HCEC 1CT (cell line): ENCODE measurements at regions not wholly inside any gene's neighbourhood (a gene's known extent, or its start where the extent isn't known, plus 50 kb on each side); places are given as distances from the start of the nearest gene placed in this dataset.
A peak's percentile ranks its signal among the peaks of the same experiment; 100 is the strongest.
"Not testable (repeated sequence)": the region's sequence is repeated elsewhere in the genome, so short reads cannot be mapped to it uniquely, and the experiment has no call there.

Experiments used
- DNase-seq: peaks from one replicate; pipeline ENCODE4 v3.0.0-alpha.2; 2017

DNA sequence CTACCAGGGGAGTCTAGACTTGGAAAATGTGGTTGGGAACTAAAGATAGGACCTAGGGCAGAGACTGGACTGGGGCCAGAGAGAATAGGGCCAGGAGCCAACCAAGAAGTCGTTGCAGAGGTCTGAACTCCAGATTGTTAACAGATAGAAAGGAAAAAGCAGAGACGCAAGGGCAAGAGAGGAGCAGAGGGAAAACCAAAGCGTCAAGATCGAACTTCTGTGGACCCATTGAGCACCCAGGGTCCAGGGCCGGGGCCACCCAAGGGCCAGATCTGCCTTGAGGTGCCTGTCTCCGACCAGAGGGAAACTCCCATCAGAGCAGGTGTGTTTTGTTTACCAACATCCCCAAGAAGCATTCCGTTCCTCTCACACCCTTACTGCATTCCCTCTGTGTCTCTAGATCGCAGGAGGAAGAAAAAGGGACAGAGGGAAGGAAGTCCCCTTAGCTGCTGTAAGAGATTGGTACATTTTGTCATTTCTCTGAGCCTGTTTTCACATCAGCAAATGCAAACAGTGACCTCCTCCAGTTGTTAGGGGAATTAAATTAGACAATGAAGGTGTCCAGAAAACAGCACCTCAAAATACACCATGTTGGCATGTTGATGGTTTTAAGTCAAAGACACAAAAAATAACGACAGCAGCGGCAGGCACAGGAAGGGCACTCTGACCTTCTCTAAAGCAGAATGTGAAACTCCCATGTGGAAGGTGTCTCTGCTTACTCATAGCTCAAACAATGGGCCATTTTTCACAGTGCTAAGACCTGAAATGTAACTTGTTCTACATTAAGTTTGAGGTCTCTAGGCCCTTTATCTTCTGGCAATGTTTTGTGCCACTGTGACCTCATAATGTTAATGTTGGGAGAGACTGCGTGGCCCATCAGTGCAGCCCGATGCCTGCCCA, 105.8 kb upstream of the RAB4A start:
- DNase-seq, result no peak

DNA sequence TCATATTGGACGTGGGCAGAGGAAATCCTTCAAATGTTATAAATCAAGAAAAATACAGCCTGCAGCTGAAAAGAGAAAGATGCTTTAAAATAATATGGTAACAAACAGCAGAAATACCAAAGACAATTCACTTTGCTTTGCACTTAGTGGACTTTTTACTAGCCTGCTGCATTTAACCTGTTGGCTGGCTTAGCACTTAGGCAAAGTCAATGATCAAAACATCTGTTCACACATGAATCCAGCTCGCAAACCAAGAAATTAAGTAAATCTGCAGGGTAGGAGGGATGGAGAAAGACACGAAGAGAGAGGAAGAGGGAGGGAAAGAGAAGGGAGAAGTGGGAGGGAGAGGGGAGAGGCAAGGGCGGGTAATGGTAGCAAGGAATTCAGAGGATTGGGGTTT, 103.6 kb upstream of the RAB4A start:
- no peak for DNase-seq

DNA sequence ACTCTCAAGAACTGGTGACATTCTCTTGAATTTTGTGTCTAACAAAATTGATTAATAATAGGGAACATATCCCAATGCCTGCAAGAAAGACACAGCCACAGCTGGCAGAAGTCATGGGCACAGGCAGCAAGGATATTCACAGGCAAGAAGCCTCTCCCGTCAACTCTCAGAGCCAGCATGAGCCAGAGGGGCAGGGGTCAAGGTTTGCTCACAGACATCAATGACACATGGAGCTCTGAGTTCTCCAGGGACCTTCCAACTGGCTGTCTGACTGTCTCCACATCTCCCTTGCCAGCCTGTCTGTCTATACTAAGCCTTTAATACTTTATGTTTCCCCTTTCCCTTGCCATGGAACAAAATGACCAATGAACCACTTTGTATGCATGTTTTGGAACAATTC, 101.5 kb upstream of the RAB4A start:
- no peak for DNase-seq

DNA sequence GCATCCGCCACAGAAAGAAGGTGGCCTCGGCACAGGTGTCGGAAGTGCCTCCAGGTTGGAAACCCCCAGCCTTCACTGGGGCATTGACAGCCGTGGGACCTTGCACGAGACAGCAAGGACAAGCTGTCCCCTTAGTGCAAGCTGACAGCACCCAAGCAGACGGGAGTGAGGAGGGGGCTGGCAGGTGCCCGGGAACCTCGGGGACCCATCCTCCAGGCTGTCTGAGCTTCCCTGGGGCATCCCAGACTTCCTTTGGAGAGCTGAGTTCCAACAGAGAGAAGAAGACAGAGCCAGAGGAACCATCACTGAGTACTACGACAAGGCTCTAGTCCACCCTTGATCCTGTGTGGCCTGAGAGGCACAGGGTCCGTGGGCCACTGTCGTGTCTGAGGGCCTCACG, 100.6 kb upstream of the RAB4A start:
- DNase-seq, result no peak

DNA sequence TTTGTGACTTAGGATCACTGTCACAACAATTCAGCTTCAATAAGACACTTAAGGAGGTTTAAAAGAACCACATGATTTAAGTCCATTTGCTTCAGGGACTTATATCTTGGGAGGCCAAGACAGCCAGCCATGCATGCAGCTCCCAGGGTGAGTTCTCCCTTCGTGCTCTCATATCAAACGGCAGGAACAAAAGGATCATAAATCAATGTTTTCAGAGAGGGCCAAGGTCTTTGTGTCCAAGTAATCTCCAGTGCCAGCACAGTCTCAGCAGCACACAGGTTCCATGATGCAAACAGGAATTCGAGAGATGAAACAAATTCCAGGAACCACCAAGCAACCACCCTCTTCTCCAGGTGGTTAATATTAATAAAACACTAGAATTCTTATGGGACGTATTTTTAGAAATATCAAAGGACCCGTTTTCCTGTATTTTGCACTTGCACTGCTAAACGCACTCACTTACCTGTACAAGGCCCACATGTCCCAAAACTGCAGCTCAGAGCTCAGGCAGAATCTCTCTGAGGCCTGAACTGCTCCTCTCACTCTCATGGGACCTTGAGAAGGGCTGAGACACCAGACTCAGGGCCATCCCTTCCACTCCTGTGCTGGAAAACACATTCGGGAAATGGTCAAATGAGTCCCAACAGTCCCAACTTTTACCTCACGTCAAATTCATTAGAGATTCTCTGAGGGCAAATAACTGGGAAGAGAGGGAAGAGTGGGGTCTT, 100.0 kb upstream of the RAB4A start:
- DNase-seq, result no peak

DNA sequence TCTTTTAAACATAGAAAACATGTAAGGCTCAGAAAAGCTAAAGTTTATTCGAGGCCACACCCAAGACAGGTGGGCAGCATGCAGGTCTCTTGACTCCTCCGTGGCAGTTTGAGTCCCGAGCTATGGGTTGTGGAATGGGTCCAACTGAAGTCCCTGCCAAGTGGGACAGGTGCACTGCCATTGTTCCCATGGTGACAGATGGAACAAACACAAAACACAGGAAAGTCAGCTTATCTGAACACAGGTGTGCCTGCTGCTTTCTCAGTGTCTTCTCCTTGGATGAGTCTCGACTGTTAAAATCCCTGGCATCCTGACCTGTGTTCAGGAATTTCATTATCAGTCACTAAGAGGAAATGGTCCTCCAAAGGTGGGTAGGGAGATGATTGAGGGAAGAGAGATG, 99.0 kb upstream of the RAB4A start:
- DNase-seq, result no peak

DNA sequence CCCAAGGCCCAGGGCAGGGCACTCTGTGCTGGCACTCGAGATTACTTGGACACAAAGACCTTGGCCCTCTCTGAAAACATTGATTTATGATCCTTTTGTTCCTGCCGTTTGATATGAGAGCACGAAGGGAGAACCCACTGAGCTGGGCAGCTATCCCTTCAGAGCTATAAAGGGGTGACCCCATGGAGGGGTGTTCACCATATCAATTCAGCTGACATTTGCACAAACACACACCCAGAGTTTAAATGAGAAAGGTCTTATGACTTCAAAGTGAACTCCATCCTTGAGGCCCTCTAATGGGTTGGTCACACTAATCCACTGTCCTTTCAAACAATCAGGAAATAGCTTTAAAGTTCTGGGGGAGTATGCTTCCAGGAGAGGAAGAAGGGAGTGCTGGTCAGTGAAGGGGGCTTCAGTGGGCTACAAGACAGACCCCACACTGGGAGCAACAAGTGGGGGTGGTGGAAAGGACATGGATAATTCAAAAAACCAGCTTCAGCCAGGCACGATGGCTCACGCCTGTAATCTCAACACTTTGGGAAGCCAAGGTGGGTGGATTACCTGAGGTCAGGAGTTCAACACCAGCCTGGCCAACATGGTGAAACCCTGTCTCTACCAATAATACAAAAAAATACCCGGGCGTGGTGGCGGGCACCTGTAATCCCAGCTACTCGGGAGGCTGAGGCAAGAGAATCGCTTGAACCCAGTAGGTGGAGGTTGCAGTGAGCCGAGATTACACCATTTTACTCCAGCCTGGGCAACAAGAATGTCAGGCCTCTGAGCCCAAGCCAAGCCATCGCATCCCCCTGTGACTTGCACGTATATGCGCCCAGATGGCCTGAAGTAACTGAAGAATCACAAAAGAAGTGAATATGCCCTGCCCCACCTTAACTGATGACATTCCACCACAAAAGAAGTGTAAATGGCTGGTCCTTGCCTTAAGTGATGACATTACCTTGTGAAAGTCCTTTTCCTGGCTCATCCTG, 97.1 kb upstream of the RAB4A start:
- not testable (repeated sequence) for DNase-seq

DNA sequence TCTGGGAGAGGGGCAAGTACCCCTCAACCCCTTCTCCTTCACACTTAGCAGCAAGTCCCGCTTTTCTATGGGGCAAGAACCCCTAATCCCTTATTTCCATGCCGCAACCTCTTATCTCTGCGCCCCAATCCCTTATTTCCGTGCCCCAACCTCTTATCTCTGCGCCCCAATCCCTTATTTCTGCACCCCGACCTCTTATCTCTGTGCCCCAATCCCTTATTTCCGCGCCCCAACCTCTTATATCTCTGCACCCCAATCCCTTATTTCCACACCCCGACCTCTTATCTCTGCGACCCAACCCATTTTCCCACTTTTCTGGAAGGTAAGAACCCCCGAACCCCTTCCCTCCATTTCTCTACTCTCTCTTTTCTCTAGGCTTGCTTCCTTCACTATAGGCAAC, 95.6 kb upstream of the RAB4A start:
- DNase-seq, result not testable (repeated sequence)

DNA sequence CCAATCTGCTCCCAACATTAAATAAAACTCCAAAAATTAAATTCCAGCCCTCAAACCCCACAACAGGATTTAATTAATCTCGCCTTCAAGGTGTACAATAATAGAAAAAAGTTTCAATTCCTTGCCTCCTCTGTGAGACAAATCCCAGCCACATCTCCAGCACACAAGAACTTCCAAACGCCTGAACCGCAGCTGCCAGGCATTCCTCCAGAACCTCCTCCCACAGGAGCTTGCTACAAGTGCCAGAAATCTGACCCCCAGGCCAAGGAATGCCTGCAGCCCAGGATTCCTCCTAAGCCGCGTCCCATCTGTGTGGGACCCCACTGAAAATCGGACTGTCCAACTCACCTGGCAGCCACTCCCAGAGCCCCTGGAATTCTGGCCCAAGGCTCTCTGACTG, 94.5 kb upstream of the RAB4A start:
- DNase-seq, result not testable (repeated sequence)

DNA sequence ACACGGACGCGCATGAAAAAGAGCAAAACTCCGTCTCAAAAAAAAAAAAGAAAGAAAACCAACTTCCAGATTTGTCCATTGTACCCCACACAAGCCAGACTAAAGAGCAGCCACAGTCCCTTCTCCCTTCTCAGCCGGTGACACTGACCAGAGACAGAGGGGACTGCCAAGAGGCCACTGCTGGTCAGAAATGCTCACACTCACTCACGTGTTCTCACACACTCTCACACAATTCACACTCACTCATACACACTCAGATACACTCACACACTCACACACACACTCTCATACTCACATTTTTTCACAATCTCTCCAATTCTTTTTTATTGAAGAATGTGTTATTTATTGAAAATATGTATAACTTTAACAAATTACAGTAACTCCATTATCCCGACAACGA, 90.8 kb upstream of the RAB4A start:
- DNase-seq, result no peak

DNA sequence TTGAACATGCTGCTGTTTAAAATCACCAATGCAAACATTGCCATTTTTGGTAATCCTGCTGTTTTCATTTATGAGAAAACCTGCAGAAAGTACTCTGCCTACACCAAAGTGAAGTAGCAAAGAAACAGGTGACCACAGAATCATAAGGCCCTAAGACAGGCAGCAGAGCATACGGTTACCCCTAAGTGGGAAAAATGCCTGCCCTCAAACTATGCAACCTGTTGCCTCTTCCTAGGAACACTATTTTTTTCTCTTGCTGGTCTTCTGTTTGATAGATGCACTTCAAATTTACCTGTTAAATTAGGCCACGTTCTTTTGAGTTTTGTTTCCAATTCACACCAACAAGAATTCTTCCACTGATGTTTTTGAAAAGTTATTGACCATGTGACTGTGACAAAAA, 89.5 kb upstream of the RAB4A start:
- DNase-seq, result no peak

DNA sequence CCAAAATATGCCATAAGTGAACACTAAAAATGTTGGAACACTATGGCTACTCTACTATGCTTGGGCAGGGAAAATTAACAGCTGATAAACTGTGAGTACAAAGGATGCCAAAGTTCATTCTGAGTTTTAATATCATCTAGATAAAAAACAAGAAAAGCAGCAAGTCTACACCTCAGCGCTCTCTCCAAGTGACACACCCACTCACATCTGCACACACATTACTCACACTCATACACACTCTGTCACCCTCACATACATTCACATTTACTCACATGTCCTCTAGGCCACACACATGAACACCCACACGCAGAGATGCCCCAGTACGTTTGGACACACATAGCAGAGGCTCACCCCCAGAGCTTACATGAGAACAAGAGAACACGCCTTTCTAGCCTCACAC, 87.3 kb upstream of the RAB4A start:
- DNase-seq, result no peak

DNA sequence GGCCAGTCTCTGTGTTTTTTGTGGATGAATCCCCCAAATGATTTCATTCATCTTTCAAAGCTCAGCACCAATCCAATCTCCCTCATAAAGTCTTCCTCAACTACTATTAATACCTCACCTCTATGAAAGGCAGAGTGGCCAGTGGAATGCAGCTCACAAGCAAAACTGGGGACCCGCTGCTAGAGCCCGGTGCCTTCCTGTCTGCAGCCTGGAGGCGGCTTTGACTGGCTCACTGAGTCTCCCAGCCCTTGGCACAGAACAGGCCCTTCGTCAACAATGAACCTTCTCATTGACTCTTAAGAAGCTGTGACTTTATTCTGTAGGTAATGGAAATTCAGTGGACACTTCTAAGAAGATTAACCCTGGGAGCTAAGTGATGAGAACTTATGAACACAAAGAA, 86.8 kb upstream of the RAB4A start:
- no peak for DNase-seq

DNA sequence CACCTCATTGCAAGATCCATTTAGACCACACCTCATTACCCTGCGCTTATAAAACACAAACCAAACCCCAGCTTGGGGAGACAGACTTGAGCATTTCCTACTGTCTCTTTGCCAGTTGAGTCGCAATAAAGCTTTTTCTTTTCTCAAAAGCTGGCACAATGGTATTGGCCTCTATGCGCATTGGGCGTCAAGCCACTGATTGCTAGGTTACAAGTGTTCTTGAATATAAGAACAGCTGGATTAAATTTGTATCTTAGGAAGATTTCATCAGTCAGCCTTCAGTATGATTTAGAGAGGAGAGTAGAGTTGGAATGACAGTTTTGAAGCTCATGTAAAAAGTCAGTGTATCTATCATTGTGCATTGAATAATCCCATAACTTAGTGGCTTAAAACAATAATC, 84.9 kb upstream of the RAB4A start:
- no peak for DNase-seq

DNA sequence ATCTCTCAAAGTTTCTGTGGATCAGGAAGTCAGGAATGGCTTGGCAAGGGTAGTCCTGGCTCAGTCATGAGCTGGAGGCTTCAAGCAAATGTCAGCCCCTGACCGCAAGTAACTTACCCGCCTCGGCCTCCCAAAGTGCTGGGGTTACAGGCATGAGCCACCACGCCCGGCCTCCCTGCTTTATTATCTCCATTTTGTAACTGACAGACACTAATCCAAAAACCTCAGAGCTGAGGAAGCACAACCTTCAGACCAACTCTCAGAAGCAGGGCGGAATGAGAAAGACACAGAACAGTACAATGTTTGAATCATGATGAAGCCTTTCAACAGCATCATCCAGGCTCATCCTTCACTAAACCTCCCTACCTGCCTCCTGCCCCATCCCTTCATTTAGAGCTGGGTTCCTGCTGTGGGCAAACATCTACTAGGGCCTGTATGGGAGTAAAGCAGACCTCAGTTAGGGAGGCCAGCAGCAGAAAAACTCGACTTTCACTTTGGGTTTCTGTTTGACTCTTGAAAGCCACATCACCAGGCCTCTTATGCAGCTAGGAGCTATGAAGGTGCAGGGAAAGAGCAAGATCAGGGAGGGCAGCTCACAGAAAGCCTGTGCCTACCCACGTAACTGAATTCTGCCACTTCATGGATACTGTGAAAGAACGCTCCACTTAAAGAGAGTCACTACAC, 84.4 kb upstream of the RAB4A start:
- no peak for DNase-seq

DNA sequence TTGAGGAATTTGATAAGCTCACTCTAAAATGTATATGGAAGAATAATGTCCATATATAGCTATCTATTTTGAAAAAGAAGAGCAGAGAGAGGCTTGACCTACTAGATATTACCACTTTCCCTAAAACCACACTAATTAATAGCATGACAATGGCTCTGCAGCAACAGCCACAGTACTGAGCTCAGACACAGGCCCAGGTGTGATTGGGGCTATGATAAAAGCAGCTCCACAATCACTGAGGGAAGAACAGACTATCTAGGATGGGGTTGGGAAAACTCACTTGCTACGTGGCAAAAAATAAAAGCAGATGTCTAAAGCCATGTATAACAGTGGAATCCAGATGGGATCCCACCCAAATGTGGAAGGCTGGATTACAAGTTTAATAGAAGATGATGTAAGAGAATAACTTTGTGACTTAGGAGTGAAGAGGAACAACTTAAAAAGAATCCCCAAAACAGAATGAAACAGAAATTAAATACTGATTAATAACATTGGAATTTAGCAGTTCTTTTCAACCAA, 80.8 kb upstream of the RAB4A start:
- no peak for DNase-seq

DNA sequence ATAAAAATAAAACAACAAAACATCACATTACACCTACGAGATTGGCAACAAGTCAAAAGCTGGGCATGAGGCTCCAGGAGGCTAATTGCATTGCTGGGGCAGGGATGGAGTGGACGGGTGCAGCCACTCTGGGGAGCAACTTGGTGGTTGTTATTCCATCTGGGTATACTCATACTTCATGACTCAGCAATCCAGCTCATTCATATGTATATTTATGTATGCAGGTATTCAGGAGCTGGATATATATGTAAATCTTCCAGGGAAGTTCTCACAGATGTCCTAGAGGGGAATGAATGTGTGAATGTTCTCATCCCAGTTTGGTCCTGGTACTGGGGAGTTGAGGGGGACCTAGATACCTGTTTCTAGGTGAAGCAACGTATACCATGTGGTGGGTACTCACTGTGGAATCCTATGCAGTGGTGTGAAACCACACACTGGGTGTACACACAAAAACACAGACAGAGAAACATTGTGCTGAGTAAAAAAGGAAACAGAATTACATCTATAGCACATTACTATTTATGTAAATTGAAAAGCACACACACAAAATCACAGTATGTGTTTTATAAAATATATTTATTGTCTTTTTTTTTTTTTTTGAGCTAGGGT, 79.7 kb upstream of the RAB4A start:
- DNase-seq, result peak; percentile 70

DNA sequence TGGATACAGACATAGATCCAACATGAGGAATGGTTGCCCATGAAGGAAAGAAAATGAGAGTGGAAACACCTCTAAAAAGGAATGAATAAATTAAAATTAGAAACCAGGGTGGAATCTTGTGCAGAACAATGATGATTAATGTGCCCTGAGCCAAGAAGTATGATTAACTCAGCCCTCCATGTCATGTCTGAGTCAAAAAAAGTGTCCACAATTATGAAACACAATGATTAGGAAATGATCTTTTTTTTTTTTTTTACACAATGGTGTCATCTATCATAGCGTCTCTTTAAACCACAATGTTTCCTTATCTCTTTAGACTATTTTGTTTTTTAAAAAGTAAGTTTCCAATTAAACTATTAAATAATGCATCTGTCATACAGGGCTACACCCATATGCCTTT, 78.9 kb upstream of the RAB4A start:
- DNase-seq, result peak; percentile 84

DNA sequence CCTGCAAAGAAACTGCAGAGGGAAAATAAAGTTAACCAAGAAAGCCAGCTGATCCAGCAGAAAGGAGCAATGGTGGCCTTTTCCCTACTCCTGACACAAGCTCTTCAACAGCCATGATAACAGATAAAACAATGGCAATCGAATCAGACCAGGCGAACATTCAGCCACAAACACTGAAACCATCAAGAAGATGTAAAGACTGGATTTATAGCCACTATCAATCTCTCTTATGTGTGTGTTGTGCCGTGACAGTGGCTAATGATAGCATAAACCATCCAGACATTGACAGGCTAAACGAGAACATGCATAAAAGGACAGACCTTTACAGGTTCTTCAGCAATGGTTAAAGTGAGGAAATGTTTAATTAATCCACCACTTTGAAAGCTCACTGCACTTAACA, 78.1 kb upstream of the RAB4A start:
- no peak for DNase-seq

DNA sequence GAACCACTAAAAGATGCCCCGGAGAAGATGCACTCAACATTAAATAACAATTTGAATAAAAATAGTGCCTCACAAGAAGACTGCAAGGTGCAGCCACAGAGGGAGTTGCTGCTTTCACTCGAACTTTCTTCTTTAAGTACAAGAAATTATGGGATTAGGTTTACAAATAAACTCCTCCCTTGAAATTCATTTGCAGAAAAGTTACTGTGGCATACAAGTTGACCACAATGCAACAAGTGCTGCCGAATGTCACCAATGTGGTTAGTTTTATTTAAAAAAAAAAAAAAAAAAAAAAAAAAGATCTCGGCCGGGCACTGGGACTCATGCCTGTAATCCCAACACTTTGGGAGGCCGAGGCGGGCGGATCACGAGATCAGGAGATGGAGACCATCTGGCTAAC, 76.8 kb upstream of the RAB4A start:
- DNase-seq, result no peak

DNA sequence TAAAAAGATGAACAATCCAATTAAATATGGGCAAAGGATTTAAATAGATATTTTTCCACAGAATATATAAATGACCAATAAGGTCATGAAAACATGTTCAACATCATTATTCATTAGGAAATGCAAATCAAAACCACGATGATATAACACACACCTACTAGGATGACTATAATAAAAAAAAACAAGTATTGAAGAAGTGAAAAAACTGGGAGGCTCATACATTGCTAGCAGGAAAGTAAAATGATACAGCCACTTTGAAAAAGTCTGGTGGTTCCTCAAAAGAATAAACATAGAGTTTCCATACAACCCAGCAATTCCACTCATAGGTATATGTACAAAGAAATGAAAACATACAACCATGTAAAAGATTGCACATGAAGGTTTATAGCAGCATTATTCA, 75.7 kb upstream of the RAB4A start:
- no peak for DNase-seq
